Adrenal gland (tissue), 5 donors: ENCODE measurements at regions not wholly inside any gene's neighbourhood (a gene's known extent, or its start where the extent isn't known, plus 50 kb on each side); places are given as distances from the start of the nearest gene placed in this dataset.

Experiments used
- POLR2A ChIP-seq, 2 donors: fragments of 450-650 bp; IDR thresholded peaks; one replicate each; pipeline ENCODE4 v1.6.1; 2017; ENCODE audit warnings: antibody characterized with exemption in 2 of 2, mild to moderate bottlenecking in 2 of 2, moderate library complexity in 1 of 2
- TF ChIP-seq, protein P1 (sequence below), 6 experiments: fragments of 450-650 bp in 4 of 6; fragments of 200-600 bp in 2 of 6; sonication (generic) in 1 of 6; IDR thresholded peaks; 1 replicate in 5 of 6; 2 replicates in 1 of 6; pipeline versions ENCODE4 v1.5.1 to v1.8.0; 2016 to 2021; ENCODE audit warnings: antibody characterized with exemption in 6 of 6, mild to moderate bottlenecking in 2 of 6, moderate library complexity in 1 of 6
- donor health status: DM: no; HTN: no; CAD: no.

- TF ChIP-seq, protein P1, sequence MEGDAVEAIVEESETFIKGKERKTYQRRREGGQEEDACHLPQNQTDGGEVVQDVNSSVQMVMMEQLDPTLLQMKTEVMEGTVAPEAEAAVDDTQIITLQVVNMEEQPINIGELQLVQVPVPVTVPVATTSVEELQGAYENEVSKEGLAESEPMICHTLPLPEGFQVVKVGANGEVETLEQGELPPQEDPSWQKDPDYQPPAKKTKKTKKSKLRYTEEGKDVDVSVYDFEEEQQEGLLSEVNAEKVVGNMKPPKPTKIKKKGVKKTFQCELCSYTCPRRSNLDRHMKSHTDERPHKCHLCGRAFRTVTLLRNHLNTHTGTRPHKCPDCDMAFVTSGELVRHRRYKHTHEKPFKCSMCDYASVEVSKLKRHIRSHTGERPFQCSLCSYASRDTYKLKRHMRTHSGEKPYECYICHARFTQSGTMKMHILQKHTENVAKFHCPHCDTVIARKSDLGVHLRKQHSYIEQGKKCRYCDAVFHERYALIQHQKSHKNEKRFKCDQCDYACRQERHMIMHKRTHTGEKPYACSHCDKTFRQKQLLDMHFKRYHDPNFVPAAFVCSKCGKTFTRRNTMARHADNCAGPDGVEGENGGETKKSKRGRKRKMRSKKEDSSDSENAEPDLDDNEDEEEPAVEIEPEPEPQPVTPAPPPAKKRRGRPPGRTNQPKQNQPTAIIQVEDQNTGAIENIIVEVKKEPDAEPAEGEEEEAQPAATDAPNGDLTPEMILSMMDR (IDR thresholded peaks at IDR 0.05): no peak
- TF ChIP-seq POLR2A (IDR thresholded peaks at IDR 0.05): no peak
Measured at GRCh38 chr21:38942748-38943211, 137.1 kb downstream of the ETS2 start.
